Activated CD4-positive, alpha-beta T cell treated with anti-CD3 and anti-CD28 coated beads, Interleukin-2, amount 50 U/mL, for 16 hours (primary cell): ENCODE measurements at regions not wholly inside any gene's neighbourhood (a gene's known extent, or its start where the extent isn't known, plus 50 kb on each side); places are given as distances from the start of the nearest gene placed in this dataset.
"Not testable (repeated sequence)": the region's sequence is repeated elsewhere in the genome, so short reads cannot be mapped to it uniquely, and the experiment has no call there.

Source experiments
- DNase-seq: peaks from one replicate; pipeline ENCODE4 v3.0.0-alpha.2; 2020

GRCh38 chr1:194081444-194081843, 895.0 kb upstream of the B3GALT2 start:
- DNase-seq = no peak

- no peak for DNase-seq
Observed at GRCh38 chr1:194080826-194081225, 894.4 kb upstream of the B3GALT2 start.

GRCh38 chr1:194078765-194079164, 892.4 kb upstream of the B3GALT2 start:
- DNase-seq = no peak

GRCh38 chr1:194076646-194077045, 890.2 kb upstream of the B3GALT2 start:
- DNase-seq = no peak

- no peak for DNase-seq
Observed at GRCh38 chr1:194073833-194074232, 887.4 kb upstream of the B3GALT2 start.

GRCh38 chr1:194071205-194071604, 884.8 kb upstream of the B3GALT2 start:
- DNase-seq = no peak

- no peak for DNase-seq
Observed at GRCh38 chr1:194069831-194070218, 883.4 kb upstream of the B3GALT2 start.

- DNase-seq = no peak
Observed at GRCh38 chr1:194069168-194069830, 882.9 kb upstream of the B3GALT2 start.

- no peak for DNase-seq
Observed at GRCh38 chr1:194068446-194069167, 882.2 kb upstream of the B3GALT2 start.

- no peak for DNase-seq
Observed at GRCh38 chr1:194067772-194068171, 881.4 kb upstream of the B3GALT2 start.

GRCh38 chr1:194062962-194063361, 876.5 kb upstream of the B3GALT2 start:
- no peak for DNase-seq

GRCh38 chr1:194062526-194062925, 876.1 kb upstream of the B3GALT2 start:
- DNase-seq = no peak

- no peak for DNase-seq
Observed at GRCh38 chr1:194060481-194060880, 874.1 kb upstream of the B3GALT2 start.

GRCh38 chr1:194058268-194058667, 871.9 kb upstream of the B3GALT2 start:
- not testable (repeated sequence) for DNase-seq

- DNase-seq = no peak
Observed at GRCh38 chr1:194056169-194056568, 869.8 kb upstream of the B3GALT2 start.

- no peak for DNase-seq
Observed at GRCh38 chr1:194055536-194055935, 869.1 kb upstream of the B3GALT2 start.

- DNase-seq = peak; percentile 9
Observed at GRCh38 chr1:194052514-194053338, 866.3 kb upstream of the B3GALT2 start.

GRCh38 chr1:194047921-194048320, 861.5 kb upstream of the B3GALT2 start:
- DNase-seq = no peak

GRCh38 chr1:194047206-194047605, 860.8 kb upstream of the B3GALT2 start:
- DNase-seq = no peak

GRCh38 chr1:194045416-194045815, 859.0 kb upstream of the B3GALT2 start:
- no peak for DNase-seq

GRCh38 chr1:194044892-194045291, 858.5 kb upstream of the B3GALT2 start:
- DNase-seq = no peak

- DNase-seq = no peak
Observed at GRCh38 chr1:194043984-194044755, 857.8 kb upstream of the B3GALT2 start.

- DNase-seq = no peak
Observed at GRCh38 chr1:194042736-194043135, 856.3 kb upstream of the B3GALT2 start.
